Esophagus squamous epithelium (tissue), 4 donors: ENCODE measurements at regions not wholly inside any gene's neighbourhood (a gene's known extent, or its start where the extent isn't known, plus 50 kb on each side); places are given as distances from the start of the nearest gene placed in this dataset.

Source experiments
- CTCF ChIP-seq, 6 experiments: fragments of 450-650 bp in 4 of 6; fragments of 200-600 bp in 2 of 6; sonication (generic) in 2 of 6; IDR thresholded peaks; one replicate each; pipeline ENCODE4 v1.5.1; 2016 to 2019; ENCODE audit warnings: antibody characterized with exemption in 6 of 6, mild to moderate bottlenecking in 4 of 6, moderate library complexity in 4 of 6
- POLR2A ChIP-seq, 4 donors: fragments of 450-650 bp; IDR thresholded peaks; one replicate each; pipeline ENCODE4 v1.6.1; 2017; ENCODE audit warnings: antibody characterized with exemption in 4 of 4, mild to moderate bottlenecking in 4 of 4, moderate library complexity in 3 of 4

DNA sequence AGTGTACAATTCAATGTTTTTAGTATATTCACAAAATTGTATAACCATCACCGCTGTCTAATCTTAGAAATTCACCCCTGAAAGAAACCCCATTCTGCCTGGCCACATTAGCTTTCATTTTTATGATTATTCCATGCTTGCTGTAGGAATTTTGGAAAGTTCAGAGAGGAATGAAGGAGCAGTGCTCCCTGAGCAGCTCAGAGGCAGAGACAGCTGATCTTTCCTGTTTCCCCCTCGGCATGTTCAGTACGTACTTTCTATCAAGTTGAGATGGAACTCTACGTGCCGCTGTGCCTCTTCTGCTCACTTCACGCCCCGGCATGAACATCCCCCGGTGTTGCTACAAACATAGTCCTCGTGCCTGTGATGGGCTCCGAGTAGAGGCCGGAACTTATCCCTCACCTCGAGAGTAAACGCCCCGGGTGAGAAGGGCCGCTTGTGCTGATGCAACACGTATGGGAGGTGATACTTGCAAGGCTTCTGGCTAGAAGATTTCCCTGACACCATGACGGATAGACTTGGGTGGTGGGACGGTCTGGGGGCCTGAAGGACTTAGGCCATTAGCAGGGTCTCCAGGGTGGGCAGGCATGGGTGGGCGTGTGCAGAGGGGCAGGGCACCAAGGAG, 79.2 kb upstream of the CIBAR2 start:
- TF ChIP-seq POLR2A (IDR thresholded peaks at IDR 0.05) (no peak), CTCF (IDR thresholded peaks at IDR 0.05) (no peak)
